Lower lobe of right lung (tissue), 2 donors: ENCODE measurements at regions not wholly inside any gene's neighbourhood (a gene's known extent, or its start where the extent isn't known, plus 50 kb on each side); places are given as distances from the start of the nearest gene placed in this dataset.

Source experiments
- ATAC-seq, 2 donors: fragments of 200-7000 bp; cut with Tn5 transposase; one replicate each; pipeline ENCODE4 v1.9.1; 2020 to 2022; ENCODE audit warnings: mild to moderate bottlenecking in 2 of 2, moderate library complexity in 2 of 2
- DNase-seq: peaks from one replicate; pipeline ENCODE4 v3.0.0-alpha.2; 2020
- H3K27ac ChIP-seq: fragments of 200-600 bp; one replicate; pipeline ENCODE4 v1.8.0; 2022
- H3K27me3 ChIP-seq: fragments of 200-600 bp; one replicate; pipeline ENCODE4 v1.8.0; 2022; ENCODE audit warnings: low read depth
- H3K36me3 ChIP-seq: fragments of 200-600 bp; one replicate; pipeline ENCODE4 v1.8.0; 2022; ENCODE audit warnings: mild to moderate bottlenecking
- H3K4me1 ChIP-seq: fragments of 200-600 bp; one replicate; pipeline ENCODE4 v1.8.0; 2022
- H3K4me3 ChIP-seq: fragments of 200-600 bp; one replicate; pipeline ENCODE4 v1.8.0; 2022; ENCODE audit warnings: mild to moderate bottlenecking
- H3K9me3 ChIP-seq: fragments of 200-600 bp; one replicate; pipeline ENCODE4 v1.8.0; 2022
- CTCF ChIP-seq: fragments of 200-600 bp; IDR thresholded peaks from one replicate; pipeline ENCODE4 v1.8.0; 2022; ENCODE audit warnings: antibody characterized with exemption, mild to moderate bottlenecking
- intact Hi-C: fragments of 100-400 bp; cut with DNase I; formaldehyde crosslinking; loops from one replicate; pipeline ENCODE4 v1.11.0; 2022
- donor health status: DM: no; HTN: yes; CAD: no; lungs with severe emphysema.

DNA sequence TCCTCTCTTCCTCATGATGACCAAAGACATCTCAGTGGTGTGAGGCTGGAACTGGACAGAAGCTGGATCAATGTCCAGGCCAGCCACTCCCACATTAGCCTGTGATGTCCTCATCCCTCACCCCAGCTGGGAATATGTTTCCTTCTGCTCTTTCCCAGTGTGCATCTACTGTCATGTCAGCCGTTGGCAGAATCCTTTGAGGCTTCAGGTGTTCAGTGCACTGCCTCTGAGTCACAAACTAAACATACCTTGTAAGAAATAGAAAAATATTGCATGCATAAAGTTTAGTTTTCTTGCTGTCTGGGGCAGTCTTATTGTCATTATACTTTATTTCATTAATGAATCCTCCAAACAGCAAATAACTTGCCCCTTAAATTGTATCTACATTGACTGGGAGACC lies 161.6 kb upstream of the RASGRP1 start:
- H3K4me3 ChIP-seq = no peak overlapping the region
- H3K27ac ChIP-seq = no peak overlapping the region
- no peak for DNase-seq
- no peaks in the 10 kb centered on the region for H3K36me3 ChIP-seq
- no peaks in the 10 kb centered on the region for H3K9me3 ChIP-seq
- no peak for TF ChIP-seq CTCF
- intact Hi-C loops = no loop called here
- no peak for ATAC-seq
- H3K4me1 ChIP-seq = no peaks in the 10 kb centered on the region
- H3K27me3 ChIP-seq = no peaks in the 10 kb centered on the region

GRCh38 chr15:38733331-38733730 lies 168.7 kb upstream of the RASGRP1 start:
- DNase-seq (no peak), ATAC-seq (no peak)
- Histone ChIP-seq H3K4me1 (no peaks in the 10 kb centered on the region), H3K4me3 (no peak overlapping the region), H3K9me3 (no peaks in the 10 kb centered on the region), H3K36me3 (no peaks in the 10 kb centered on the region), H3K27me3 (no peaks in the 10 kb centered on the region), H3K27ac (no peak overlapping the region)
- intact Hi-C loops = no loop called here
- TF ChIP-seq CTCF = no peak

DNA sequence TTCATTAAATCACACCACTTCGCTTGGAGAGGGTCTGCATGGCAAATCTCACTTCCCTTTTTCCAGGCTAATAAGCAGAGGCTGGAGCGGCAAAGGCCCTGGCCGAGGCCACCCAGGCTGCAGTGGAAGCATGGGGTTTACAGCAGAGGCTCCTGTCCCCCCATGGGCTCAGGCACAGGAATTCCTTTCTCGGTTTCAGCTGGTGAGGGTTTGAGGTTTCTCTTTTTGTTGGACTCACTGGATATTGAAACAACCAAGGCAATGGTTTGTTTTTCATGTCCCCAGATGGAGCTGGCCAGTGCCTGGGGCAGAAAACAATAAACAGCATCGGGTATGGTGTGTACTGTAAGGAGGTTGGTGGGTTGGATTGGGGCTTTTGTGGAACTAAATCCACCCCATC lies 175.6 kb upstream of the RASGRP1 start:
- Histone ChIP-seq H3K4me1 (no peaks in the 10 kb centered on the region), H3K36me3 (no peaks in the 10 kb centered on the region), H3K4me3 (no peak overlapping the region), H3K9me3 (no peaks in the 10 kb centered on the region), H3K27me3 (no peaks in the 10 kb centered on the region), H3K27ac (no peak overlapping the region)
- ATAC-seq = no peak
- no peak for TF ChIP-seq CTCF
- DNase-seq = no peak
- intact Hi-C loops = no loop called here

DNA sequence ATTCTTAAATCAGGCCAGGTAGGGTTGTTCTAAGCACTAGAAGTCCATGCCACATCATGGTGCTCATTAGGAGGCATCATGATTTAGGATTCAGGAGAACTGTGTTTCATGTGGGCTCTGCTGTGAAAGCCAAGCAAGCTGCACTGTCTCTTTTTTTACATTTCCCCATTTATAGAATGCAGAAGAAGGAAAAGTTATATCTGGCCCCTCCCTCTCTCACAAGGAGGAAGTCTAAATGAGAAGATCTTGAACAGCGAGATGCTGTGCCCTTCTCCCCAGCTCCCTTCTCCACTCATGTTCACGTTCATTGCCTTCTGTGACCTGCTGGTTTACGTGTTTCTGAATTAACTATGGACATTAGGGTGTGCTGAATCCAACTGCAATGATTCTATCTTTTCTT lies 178.5 kb upstream of the RASGRP1 start:
- no peaks in the 10 kb centered on the region for H3K36me3 ChIP-seq
- no peaks in the 10 kb centered on the region for H3K9me3 ChIP-seq
- H3K27me3 ChIP-seq = no peaks in the 10 kb centered on the region
- ATAC-seq (peak; percentile 24 to 50), DNase-seq (no peak)
- H3K4me1 ChIP-seq = no peaks in the 10 kb centered on the region
- intact Hi-C loops = no loop called here
- no peak overlapping the region for H3K4me3 ChIP-seq
- TF ChIP-seq CTCF = no peak
- H3K27ac ChIP-seq = no peak overlapping the region

- H3K27me3 ChIP-seq = no peaks in the 10 kb centered on the region
- intact Hi-C loops = no loop called here
- no peak for DNase-seq
- no peak overlapping the region for H3K27ac ChIP-seq
- no peaks in the 10 kb centered on the region for H3K36me3 ChIP-seq
- H3K4me3 ChIP-seq = no peak overlapping the region
- no peaks in the 10 kb centered on the region for H3K4me1 ChIP-seq
- H3K9me3 ChIP-seq = no peaks in the 10 kb centered on the region
- TF ChIP-seq CTCF = no peak
- ATAC-seq = no peak
Measured at GRCh38 chr15:38745126-38745525, 180.5 kb upstream of the RASGRP1 start.

- ATAC-seq (no peak), DNase-seq (no peak)
- H3K4me1 ChIP-seq = no peaks in the 10 kb centered on the region
- no peak overlapping the region for H3K27ac ChIP-seq
- TF ChIP-seq CTCF = no peak
- intact Hi-C loops = no loop called here
- H3K36me3 ChIP-seq = no peaks in the 10 kb centered on the region
- no peak overlapping the region for H3K4me3 ChIP-seq
- H3K9me3 ChIP-seq = no peaks in the 10 kb centered on the region
- H3K27me3 ChIP-seq = no peaks in the 10 kb centered on the region
Measured at GRCh38 chr15:38745626-38746025, 181.0 kb upstream of the RASGRP1 start.
